CD4-positive, alpha-beta T cell treated with Interferon gamma for 1 hour (primary cell): ENCODE measurements at regions not wholly inside any gene's neighbourhood (a gene's known extent, or its start where the extent isn't known, plus 50 kb on each side); places are given as distances from the start of the nearest gene placed in this dataset.
"Not testable (repeated sequence)": the region's sequence is repeated elsewhere in the genome, so short reads cannot be mapped to it uniquely, and the experiment has no call there.

Source experiments
- DNase-seq: peaks from one replicate; pipeline ENCODE4 v3.0.0-alpha.2; 2020

DNA sequence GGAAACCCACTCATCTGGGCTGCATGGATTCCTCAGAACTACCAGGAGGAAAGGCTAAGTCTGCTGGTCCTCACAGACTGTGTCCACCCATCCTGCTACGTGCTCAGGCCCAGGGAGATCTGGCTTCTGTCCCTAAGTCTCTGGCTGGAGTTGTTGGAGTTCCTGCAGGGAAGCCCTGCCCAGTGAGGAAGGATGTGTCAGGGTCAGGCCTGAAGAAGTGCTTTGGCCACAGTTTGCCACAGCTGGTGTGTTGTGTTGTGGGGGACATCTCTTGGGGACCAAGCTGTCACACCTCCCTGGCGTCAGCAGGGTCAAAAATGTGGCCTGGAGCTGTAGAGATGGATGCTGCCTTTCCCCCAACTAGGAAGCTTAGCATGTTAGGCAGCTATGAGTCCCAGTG is 684.7 kb downstream of the METTL15 start:
- DNase-seq: no peak

DNA sequence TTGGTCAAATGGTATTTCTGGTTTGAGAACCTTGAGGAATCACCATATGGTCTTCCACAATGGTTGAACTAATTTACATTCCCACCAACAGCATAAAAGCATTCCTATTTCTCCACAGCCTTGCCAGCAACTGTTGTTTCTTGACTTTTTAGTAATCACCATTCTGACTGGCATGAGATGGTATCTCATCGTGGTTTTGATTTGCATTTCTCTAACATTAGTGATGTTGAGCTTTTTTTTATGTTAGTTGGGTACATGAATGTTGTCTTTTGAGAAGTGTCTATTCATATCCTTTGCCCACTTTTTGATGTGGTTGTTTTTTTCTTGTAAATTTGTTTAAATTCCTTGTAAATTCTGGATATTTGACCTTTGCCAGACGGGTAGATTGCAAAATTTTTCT is 679.7 kb downstream of the METTL15 start:
- DNase-seq: not testable (repeated sequence)

DNA sequence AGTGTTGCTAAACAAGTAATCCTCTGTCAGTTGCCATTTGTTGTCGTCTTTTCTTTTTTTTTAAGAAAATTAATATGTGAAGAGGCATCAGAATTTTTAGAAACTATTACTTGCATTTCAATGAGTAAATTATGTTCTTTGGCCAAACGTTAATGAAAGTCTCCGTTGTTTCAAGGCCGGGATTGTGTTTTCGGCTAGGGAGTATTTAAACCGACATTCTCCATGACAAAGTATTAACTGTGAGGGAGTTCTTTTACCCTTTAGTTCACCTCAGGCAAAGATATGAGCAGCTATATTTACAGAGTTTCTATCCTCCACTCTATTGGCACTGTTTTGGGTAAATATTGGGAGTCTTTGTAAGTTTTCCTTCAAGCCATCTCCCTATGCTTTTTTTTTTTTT is 668.9 kb downstream of the METTL15 start:
- DNase-seq: no peak

DNA sequence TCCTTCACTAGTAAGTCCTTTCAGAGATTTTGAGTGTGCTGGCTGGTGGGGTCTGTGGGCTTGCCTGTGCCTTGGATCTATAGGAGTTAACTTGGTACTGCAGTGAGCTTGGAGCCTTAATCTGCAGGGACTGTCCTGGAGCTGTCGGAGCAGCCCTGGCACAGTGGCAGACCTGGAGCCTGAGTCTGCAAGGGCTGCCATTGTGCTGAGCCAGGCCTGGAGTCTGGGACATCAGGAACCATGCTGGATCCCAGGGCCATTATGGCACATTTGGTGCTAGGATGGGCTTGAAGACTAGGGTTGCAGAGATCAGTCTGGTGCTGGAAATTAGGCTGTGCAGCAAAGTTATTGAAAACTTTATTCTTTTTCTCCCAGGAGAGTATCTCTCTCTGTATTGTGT is 665.4 kb downstream of the METTL15 start:
- DNase-seq: no peak

DNA sequence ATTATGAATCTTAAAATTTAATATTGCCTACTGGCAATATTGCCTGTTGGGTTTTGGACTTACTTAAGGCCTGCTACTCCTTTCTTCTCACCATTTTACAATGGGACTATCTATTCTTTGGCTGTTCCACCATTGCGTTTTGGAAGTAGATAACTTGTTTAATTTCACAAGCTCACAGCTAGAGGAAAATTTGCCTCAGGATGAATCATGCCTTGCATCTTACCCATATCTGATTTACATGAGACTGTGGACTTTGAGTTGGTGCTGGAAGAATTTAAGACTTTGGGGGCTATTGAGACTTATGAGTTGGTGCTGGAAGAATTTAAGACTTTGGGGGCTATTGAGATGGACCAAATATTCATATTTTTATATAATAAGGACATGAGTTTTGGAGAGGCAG is 662.6 kb downstream of the METTL15 start:
- DNase-seq: no peak

DNA sequence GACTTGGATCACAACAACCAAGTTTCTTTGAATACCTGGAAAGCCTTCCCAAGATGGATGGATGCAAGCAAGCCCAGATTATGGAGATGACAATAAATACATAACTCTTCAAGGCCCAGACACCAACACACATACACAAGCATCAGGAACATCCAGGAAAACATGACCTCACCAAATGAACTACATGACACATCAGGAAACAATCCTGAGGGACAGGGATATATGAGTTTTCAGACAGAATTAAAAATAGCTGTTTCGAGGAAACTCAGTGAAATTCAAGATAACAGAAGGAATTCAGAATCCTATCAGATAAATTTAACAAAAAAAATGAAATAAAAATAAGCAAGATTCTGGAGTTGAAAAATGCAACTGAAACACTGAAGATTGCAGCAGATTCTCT is 659.4 kb downstream of the METTL15 start:
- no peak for DNase-seq

DNA sequence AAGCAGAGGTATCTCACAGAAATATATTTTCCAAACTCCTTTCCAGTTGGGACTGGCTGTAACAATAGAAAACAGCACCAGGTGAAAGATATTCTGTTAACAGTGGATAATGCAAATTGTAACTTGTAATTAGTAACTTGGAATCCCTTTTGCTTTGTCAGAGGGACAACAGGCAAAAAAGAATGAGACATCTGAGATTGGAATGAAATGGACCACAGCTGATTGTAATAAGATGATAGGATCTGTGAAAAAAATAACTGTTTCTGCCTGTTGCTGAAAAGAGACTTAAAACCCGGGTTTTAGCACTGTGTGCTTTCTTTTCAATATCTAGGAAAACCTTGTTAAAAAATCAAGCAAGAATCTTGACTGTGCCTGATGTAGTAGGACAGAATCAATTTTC is 655.7 kb downstream of the METTL15 start:
- no peak for DNase-seq

DNA sequence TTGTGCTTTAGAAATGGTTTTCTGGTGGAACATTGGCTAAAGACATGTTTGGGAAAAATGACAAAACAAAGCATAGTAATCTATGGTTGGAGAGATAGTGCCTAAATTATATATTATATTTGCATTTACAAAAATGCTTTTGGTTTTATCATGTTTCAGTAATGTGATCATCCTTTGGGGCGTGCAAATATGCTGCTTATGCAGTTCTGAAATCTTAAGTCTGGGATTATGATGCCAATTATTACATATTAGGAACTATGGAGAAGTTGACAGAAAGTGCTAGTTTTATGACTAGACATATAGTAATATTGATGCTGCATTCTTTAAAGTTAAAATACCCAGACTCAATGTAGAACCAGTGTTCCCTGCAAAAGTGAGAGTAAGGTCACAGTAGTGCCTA is 655.0 kb downstream of the METTL15 start:
- no peak for DNase-seq

DNA sequence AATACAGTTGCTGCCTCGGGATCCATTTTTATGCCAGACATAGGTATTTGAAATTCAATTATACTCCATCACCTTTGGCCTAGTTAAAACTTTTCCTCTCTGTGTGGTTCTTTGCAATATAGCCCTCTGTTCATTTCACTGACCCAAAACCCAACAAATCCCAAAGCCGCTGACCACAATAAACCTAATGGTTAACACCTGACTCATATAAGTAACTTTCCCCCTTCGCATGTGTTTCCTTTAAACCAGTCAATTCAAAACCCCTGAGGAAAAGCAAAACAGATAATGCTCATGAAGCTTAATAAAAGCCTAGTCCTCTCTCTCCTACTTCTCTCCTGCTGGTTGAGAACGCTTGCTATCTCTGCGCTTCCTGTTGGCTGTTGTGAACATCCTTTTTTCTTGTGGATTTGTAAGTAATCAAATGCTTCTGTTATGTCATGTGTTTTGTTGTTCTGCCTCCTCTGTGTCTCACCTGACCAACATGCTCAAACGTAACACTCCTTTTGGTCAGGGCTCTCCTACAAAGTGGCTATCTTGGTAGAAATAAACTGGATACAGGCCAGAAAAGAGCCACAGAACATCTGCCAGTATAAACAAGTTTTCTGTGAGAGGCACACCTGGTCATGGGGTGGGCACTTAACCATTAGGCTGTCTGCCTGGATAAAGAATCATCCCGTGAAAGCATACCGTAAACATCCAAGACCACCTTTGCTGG is 652.6 kb downstream of the METTL15 start:
- no peak for DNase-seq

DNA sequence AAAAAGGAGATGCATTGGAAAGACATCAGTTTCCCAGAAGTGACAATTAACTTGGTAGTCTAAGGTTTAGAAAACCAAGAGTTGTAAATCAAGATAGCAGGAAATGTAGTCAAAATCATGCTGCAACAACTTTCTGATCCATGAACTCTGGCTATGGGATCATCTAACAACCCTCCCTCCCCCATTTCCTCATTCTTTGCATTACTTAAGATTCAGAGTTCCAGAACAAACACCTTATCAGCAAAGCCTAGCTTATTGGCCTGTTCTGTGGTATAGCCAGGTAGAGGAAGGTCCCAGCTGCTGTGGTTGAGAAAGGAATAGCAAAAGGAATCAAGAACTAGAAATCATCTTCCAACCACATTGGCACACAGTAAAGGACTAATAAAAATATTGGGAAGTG is 651.1 kb downstream of the METTL15 start:
- no peak for DNase-seq

DNA sequence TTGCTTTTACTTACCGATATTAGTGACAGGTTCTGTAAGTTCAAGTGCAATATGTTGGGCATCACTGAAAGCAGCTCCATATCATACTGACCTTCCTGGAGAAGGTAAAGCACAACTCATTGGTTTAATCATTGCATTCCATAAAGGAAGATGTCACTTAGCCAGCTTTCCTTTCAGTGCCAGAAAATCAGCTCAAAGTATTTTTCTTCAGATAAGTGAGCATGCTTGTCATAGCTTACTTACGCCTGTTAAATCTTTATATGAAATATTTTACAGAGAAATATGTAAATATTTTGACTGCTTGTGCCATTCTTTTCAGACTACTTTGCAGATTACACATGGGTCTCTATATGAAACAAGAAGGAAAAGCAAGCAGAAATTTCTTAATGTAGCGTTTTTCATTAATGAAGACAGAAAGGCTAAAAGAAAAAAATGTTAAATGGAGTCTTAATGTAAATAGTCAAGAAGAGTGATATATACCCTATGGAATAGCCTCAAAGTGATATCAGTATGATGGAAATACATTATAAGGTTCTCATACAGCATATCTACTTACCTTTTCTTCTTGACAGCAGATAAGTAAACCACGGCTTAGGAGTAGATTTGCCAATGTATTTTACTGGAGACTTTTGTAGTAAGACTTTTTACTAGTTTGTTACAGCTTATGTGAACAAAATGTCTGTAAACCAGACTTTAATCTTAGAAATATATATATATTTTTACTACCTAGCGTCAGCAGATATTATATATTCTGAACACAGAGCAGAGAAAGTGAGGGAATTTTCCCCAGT is 649.7 kb downstream of the METTL15 start:
- no peak for DNase-seq

DNA sequence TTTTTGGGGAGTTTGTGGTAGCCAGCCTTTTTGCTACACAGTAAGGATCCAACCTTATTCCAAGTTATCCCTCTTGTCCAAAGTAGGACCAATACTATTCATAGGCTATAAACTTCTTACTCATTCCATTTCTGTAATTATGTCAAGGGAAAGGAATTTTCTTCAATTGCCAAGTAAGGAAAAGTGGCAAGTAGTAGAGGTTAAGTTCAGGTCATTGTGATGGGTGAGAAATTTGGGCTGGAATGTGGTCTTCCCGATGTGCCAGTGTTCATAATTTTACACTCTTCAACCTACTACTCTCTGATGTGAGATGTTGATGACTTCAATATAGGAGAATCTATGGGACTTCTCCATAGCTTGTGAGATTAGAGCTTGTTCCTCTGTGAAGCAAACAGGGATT is 648.8 kb downstream of the METTL15 start:
- DNase-seq: no peak

DNA sequence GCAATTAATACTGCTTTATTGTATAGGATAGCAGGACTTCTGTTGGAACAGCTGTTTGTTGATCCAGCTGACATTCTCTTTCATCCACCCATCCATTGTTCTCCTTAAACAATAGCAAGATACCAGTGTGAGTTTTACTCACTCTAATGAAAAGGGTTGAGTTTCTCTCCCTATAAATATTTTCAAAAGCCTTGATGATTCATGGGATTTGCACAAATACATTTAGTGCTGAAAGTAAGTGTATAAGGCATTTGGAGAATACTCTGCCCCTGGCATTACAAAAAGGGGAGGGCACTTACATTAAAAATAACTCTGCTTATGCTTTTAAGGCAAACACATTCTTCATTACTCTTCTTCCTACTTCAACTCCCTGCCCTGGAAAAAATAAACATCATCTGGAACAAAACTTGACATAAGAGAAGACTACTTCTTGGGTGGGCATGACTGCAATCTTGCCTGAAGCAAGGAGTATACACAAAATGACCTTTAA is 634.9 kb downstream of the METTL15 start:
- DNase-seq: no peak

DNA sequence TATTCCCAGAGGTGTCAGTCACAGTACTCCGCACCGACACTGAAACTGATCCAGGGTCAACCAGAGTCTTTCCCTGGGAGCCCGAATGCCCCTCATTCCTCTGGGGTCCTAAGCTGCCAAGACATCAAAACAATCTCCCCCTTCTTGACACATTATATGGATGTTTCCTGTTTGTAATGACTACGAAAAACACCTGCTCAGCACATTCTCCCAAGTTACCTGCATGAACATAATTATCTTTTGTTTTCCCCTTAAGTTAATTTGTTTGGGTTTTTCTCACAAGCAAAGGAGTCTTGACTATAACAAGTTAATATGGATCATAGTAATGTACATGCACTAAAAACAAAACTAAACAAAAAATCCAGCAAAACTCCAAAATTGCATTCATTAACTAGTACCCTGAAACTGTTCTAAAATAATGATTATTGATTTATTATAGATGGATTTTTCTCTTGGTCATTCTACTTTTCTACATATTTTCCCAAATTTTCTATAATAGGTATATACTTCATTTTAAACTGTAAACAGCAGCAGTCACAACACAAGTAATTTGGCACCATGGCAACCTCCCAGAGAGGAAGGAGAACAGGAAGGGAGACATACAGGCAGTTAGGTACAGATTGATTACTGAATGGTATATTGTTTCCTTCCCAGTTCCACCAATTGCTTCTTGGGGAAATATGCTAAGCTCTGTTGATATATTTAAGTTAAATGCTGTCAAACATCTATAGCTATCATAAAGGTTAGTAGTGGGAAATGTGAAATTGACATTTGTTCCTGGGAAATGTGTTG is 631.5 kb downstream of the METTL15 start:
- DNase-seq: no peak

DNA sequence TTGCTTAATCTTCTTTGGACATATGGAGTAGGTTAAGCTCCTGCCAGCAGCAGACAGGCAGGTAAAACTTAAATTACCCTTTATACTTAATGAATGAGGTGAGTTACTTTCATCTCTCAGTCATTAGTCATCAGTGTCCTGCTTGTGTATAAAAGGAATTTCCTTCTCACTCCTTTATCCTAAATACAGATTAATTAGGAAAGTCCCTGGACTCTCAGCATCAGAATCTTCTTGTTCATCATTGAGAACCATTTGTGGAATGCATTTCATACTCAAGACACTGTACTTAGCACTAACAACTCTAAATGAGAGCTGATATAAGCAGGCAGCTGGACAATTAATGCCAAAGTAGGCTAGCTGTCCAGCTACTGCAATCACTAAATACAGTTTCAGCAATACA is 630.4 kb downstream of the METTL15 start:
- DNase-seq: no peak

DNA sequence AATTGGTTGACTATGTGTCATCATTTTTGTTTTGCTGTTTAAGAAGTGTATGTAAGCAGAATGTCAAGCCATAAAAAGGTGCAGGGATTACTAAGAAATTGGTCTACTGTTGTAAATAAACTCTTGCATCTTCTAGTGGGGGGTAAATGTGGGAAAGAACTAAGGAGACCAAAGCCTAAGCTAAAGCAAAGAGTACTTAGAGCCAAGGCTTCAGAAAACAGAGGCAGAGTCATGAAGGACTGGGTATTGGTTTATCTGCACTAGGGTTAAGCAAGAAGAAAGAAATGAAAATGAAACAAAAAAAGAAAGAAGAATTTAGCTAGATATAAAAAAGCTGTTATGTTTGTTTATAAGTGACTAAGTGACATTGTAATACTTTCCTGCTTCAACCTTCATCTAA is 628.1 kb downstream of the METTL15 start:
- no peak for DNase-seq

DNA sequence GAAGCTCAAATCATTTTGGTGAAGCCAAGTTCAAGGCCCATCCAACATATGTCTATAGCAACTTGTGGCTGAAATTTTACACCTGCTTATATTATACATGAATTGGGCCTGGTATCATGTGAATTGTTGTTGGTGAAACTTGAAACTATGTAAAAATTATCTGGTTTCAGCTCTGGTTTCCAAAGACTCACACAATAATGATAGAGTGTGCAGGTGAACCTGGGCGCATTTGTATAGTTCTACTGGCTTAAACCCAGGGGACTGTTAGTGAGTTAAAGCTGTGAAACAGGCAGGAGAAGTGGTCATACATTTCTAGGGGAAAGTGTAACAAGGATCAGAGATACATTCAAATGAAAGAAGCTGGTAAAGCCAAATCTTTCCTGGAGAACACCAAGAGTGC is 627.3 kb downstream of the METTL15 start:
- DNase-seq: no peak

DNA sequence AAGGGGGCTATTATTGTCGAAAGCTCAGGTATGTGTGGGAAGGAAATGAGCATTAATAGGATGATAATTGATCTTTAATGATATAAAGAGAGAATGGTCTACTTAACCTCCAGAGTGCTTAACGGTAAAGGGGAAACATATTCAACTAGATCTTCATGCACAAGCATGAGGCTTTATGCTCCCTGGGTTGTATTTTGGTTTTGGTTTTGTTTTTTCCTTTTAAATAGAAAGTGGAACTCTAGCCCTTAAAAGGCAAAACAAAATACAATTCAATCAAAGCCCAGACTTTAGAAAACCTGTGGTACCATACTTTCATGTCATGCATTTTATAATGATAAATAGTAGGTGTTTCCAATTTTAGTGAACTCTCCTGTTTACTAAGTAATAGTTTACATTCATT is 622.7 kb downstream of the METTL15 start:
- no peak for DNase-seq

DNA sequence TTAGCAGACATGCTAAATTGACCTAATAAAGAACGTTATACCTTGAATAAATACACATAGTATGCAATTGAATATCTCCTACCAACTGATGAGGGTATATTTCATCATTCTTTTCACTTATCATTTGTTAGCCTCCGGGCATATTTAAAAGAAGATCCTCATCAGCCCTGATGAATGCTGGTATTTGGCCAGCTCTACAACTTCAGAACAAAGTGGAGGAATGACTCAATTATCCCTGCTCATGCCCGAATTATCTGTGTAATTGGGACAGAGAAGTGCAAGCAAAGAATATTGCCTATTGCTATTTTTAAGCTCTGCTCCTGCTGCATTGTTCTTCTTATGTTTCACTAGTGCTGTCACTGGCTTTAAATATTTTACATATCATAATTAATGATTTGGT is 622.1 kb downstream of the METTL15 start:
- DNase-seq: no peak

DNA sequence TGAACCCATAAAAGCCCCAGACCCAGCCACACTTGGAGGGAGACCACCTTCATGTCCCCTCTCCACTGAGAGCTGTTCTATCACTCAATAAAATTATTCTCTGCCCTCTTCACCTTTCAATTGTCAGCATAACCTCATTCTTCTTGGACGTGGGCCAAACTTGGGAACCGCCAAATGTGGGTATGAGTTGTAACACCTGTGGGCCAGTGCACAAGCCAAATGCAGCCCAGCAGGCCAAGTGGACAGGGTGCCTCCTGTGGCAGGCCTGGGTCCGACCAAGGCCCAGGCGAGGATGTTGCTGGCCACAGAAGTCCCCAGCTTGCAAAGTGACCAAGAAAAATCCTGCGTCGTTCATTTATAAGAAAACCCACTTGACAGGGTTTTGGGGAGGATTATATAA is 621.2 kb downstream of the METTL15 start:
- no peak for DNase-seq

DNA sequence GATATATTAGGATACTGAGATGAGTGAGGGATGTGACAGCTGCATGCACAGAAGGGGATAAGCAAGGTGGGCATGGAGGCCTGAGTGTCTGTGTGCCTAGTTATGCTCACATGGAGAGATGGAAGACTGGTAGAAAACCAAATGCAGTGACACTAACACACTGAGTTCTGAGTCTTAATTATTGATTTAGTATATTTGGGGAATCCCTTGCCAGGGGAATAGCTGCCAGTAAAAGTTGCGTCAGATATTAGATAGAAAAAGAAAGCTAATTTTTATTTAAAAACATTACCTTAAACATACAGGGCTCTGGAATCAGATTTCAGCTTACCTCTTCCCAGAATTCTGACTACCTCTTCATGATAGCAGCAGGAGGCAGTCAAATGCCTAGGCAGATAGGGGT is 620.5 kb downstream of the METTL15 start:
- no peak for DNase-seq

DNA sequence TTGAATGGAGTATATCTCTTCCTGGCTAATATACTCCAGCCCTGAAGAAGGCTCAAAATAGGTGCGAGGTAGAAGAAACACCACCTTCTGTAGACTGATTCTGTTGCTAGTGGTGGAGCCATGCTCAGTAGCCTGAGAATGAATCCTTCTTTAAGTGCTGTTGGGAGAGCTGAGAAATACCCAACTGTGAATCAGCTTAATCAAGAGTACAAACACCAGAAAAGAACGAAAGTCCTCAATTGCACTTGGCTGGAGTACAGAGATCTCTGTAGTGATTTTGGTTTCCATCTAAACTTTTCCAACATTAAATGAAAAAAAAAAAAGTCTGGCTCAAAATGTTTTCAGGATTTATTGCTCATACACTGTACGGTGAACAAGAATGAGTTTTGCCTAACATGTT is 619.1 kb downstream of the METTL15 start:
- no peak for DNase-seq

DNA sequence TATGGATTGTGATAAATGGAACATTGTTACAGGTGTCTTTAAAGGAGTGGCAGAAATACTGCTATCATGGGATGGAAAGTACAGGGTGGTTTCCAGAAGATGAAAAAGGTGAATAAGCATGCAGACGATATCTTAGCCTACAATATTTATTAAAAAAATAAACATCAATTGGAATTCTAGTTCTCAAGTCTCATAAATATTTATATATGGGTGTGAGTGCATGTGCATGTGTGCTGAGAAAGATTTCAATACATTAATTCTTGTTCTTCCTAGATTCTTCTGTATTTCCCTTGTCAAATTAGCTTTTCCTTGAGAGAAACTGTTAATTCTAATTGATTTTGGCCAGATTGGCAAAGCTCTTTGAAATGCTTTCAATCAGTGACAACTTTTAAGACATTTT is 618.2 kb downstream of the METTL15 start:
- no peak for DNase-seq

DNA sequence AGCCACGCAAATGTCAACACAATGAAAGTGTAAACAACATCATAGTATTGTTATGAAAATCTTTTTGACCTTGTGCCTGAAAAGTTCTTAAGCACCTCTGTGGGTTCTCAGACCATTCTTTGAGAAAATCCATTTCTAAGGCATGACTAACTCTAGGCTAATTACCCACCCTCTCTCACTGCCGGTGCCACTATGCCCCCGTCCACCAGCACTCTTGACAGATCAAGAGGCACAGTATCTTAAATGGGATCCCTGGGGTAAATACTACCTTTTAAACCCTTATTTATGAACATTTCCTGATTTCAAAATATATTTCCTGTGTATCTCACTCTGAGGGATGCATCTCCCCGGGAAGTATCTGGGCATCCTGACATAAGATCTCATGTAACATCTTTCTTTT is 607.5 kb downstream of the METTL15 start:
- no peak for DNase-seq
